ENCODE measurements at regions not wholly inside any gene's neighbourhood (a gene's known extent, or its start where the extent isn't known, plus 50 kb on each side); places are given as distances from the start of the nearest gene placed in this dataset.
"Not testable (repeated sequence)": the region's sequence is repeated elsewhere in the genome, so short reads cannot be mapped to it uniquely, and the experiment has no call there.

- DNase-seq (ENCODE audit: low read depth, low spot score): not testable (repeated sequence)
Measured at GRCh38 chr3:194924889-194925288, 239.2 kb downstream of the FAM43A start.

- DNase-seq (ENCODE audit: low read depth, low spot score): no peak
Measured at GRCh38 chr3:194925614-194926013, 239.9 kb downstream of the FAM43A start.

- no peak for DNase-seq (ENCODE audit: low read depth, low spot score)
Measured at GRCh38 chr3:194928227-194928626, 242.5 kb downstream of the FAM43A start.

GRCh38 chr3:194928831-194929577, 243.3 kb downstream of the FAM43A start:
- no peak for DNase-seq (ENCODE audit: low read depth, low spot score)

GRCh38 chr3:194929578-194929960, 243.9 kb downstream of the FAM43A start:
- no peak for DNase-seq (ENCODE audit: low read depth, low spot score)

GRCh38 chr3:194930377-194931204, 244.9 kb downstream of the FAM43A start:
- DNase-seq (ENCODE audit: low read depth, low spot score): peak; percentile 85

GRCh38 chr3:194931347-194931746, 245.7 kb downstream of the FAM43A start:
- DNase-seq (ENCODE audit: low read depth, low spot score): no peak

- DNase-seq (ENCODE audit: low read depth, low spot score): no peak
Measured at GRCh38 chr3:194931865-194932264, 246.2 kb downstream of the FAM43A start.

- DNase-seq (ENCODE audit: low read depth, low spot score): no peak
Measured at GRCh38 chr3:194933465-194933864, 247.8 kb downstream of the FAM43A start.

- DNase-seq (ENCODE audit: low read depth, low spot score): no peak
Measured at GRCh38 chr3:194935061-194935460, 249.4 kb downstream of the FAM43A start.

GRCh38 chr3:194935632-194936470, 250.2 kb downstream of the FAM43A start:
- no peak for DNase-seq (ENCODE audit: low read depth, low spot score)

- no peak for DNase-seq (ENCODE audit: low read depth, low spot score)
Measured at GRCh38 chr3:194936659-194937058, 251.0 kb downstream of the FAM43A start.

- no peak for DNase-seq (ENCODE audit: low read depth, low spot score)
Measured at GRCh38 chr3:194937144-194937543, 251.5 kb downstream of the FAM43A start.

GRCh38 chr3:194937882-194938321, 252.2 kb downstream of the FAM43A start:
- no peak for DNase-seq (ENCODE audit: low read depth, low spot score)

GRCh38 chr3:194938845-194939531, 253.3 kb downstream of the FAM43A start:
- DNase-seq (ENCODE audit: low read depth, low spot score): peak; percentile 74

- no peak for DNase-seq (ENCODE audit: low read depth, low spot score)
Measured at GRCh38 chr3:194939532-194939909, 253.8 kb downstream of the FAM43A start.

- DNase-seq (ENCODE audit: low read depth, low spot score): no peak
Measured at GRCh38 chr3:194939949-194940770, 254.5 kb downstream of the FAM43A start.

- DNase-seq (ENCODE audit: low read depth, low spot score): no peak
Measured at GRCh38 chr3:194941360-194941955, 255.8 kb downstream of the FAM43A start.

GRCh38 chr3:194941956-194942511, 256.4 kb downstream of the FAM43A start:
- no peak for DNase-seq (ENCODE audit: low read depth, low spot score)

- no peak for DNase-seq (ENCODE audit: low read depth, low spot score)
Measured at GRCh38 chr3:194944526-194944925, 258.8 kb downstream of the FAM43A start.

Measured in astrocyte of the hippocampus (primary cell).